ENCODE measurements at regions not wholly inside any gene's neighbourhood (a gene's known extent, or its start where the extent isn't known, plus 50 kb on each side); places are given as distances from the start of the nearest gene placed in this dataset.

GRCh38 chr2:16073921-16074425 lies 133.6 kb downstream of the MYCN start:
- Histone ChIP-seq H3K23ac (ENCODE audit: insufficient read length) (no peak overlapping the region), H3K4me1 (replicated peaks in 1 of 4; ENCODE audit: control insufficient read depth in 3 of 4, insufficient read depth in 4 of 4, low read length in 3 of 4) (peaks cover 0 to 11% (median 6%) of the 10 kb centered on the region in 4 experiments; a peak in 6 of 7 replicates), H4K91ac (replicated peaks; ENCODE audit: insufficient read length, low read length) (peak overlapping the region; percentile 56), H3K18ac (ENCODE audit: extremely low read depth, low read length) (no peak overlapping the region), H2AFZ (ENCODE audit: low read length) (no peak overlapping the region), H3K14ac (ENCODE audit: insufficient read length) (no peak overlapping the region), H3K79me1 (ENCODE audit: low read depth, low read length) (no peaks in the 10 kb centered on the region), H3K56ac (replicated peaks; ENCODE audit: insufficient read length, low read depth, low read length) (no peak overlapping the region), H4K8ac (ENCODE audit: extremely low read depth, insufficient read depth, low read length) (no peak overlapping the region; the same call in 1 of the 2 replicates), H3K23me2 (ENCODE audit: low read depth, low read length) (peaks cover 2% of the 10 kb centered on the region; the same call in 1 of the 2 replicates), H4K5ac (ENCODE audit: insufficient read length, low read depth, low read length) (no peak overlapping the region), H3K4me3 (ENCODE audit: extremely low read depth in 1 of 4, insufficient read depth in 2 of 4, low read depth in 3 of 4, low read length in 4 of 4) (no peak overlapping the region), H3K4me2 (ENCODE audit: insufficient read depth in 1 of 2, low read depth in 2 of 2, low read length in 2 of 2) (no peak overlapping the region), H3K79me2 (ENCODE audit: control insufficient read depth in 1 of 2, insufficient read depth in 2 of 2, low read length in 2 of 2) (no peaks in the 10 kb centered on the region), H2BK15ac (ENCODE audit: low read length) (no peak overlapping the region), H3K27ac (ENCODE audit: low read depth, low read length) (no peak overlapping the region), H4K20me1 (replicated peaks in 1 of 2; ENCODE audit: control insufficient read depth in 1 of 2, insufficient read depth in 2 of 2, low read length in 2 of 2) (no peaks in the 10 kb centered on the region), H3K4ac (replicated peaks; ENCODE audit: insufficient read length, low read depth, low read length) (peak overlapping the region; percentile 33), H3K9ac (replicated peaks in 1 of 4; ENCODE audit: extremely low read depth in 1 of 4, low read depth in 3 of 4, low read length in 3 of 4) (no peak overlapping the region), H2BK20ac (ENCODE audit: low read length) (no peak overlapping the region; the same call in 1 of the 2 replicates), H3K36me3 (ENCODE audit: control insufficient read depth in 2 of 4, insufficient read depth in 4 of 4, low read length in 3 of 4) (no peaks in the 10 kb centered on the region), H2AK5ac (ENCODE audit: low read depth, low read length) (no peak overlapping the region), H2BK120ac (replicated peaks; ENCODE audit: low read depth, low read length) (no peak overlapping the region), H3K9me3 (ENCODE audit: insufficient read depth in 2 of 2, low read depth in 1 of 2, low read length in 1 of 2) (no peaks in the 10 kb centered on the region), H2BK12ac (ENCODE audit: low read depth, low read length) (no peak overlapping the region), H3K27me3 (replicated peaks in 1 of 4; ENCODE audit: control insufficient read depth in 3 of 4, extremely low read depth in 1 of 4, insufficient read depth in 3 of 4, low read length in 3 of 4) (no peaks in the 10 kb centered on the region), H2BK5ac (ENCODE audit: low read depth, low read length) (no peak overlapping the region; the same call in 1 of the 2 replicates)
- DNase-seq (ENCODE audit: low read depth in 1 of 2, low spot score in 2 of 2) (no peak), FAIRE-seq (no peak)
- WGBS, 2 experiments (ENCODE audit: extremely low coverage in 1 of 2, insufficient coverage in 1 of 2, insufficient read length in 1 of 2, insufficient replicate concordance in 2 of 2, low coverage in 1 of 2, low lambda C conversion rate in 2 of 2, missing lambda C conversion rate in 1 of 2), result 97% methylated on average over 9 of the region's 9 CpGs; no CpG with 5 or more reads in 1 of the 2 experiments
- CTCF ChIA-PET (ENCODE audit: partially characterized antibody), result interaction anchor here (1.6 kb wide), 1 partner anchor 248 kb away, joined by 3 read pairs; no protein-coding TSS in a partner anchor
- POLR2A ChIA-PET (ENCODE audit: partially characterized antibody), result no interaction called here
- TF ChIP-seq NRF1 (IDR thresholded peaks at IDR 0.05; ENCODE audit: low read depth, low read length), result no peak
- no peak for TF ChIP-seq ASH2L (IDR thresholded peaks at IDR 0.05; ENCODE audit: low read length)
- no peak for TF ChIP-seq HDAC2 (IDR thresholded peaks at IDR 0.05; ENCODE audit: borderline replicate concordance in 1 of 2, low read depth in 2 of 2, low read length in 2 of 2)

Measured in H1 (cell line).